Neuronal stem cell (in vitro differentiated cells): ENCODE measurements at regions not wholly inside any gene's neighbourhood (a gene's known extent, or its start where the extent isn't known, plus 50 kb on each side); places are given as distances from the start of the nearest gene placed in this dataset.
"Not testable (repeated sequence)": the region's sequence is repeated elsewhere in the genome, so short reads cannot be mapped to it uniquely, and the experiment has no call there.

ENCODE experiments used
- DNase-seq: peaks from one replicate; pipeline ENCODE4 v3.0.0-alpha.2; 2013; ENCODE audit warnings: low spot score
- H2AFZ ChIP-seq: one replicate; pipeline ENCODE4 v1.6.1; 2013; ENCODE audit warnings: mild to moderate bottlenecking, low read length, inconsistent platforms
- H2AK5ac ChIP-seq: 2 replicates; pipeline ENCODE4 v1.6.1; 2013; ENCODE audit warnings: low read depth, mild to moderate bottlenecking, inconsistent platforms, low read length, moderate library complexity, mixed read lengths
- H2BK120ac ChIP-seq: 2 replicates; pipeline ENCODE4 v1.6.1; 2013; ENCODE audit warnings: low read depth, mild to moderate bottlenecking, inconsistent platforms, low read length, moderate library complexity, mixed read lengths
- H2BK12ac ChIP-seq: one replicate; pipeline ENCODE4 v1.6.1; 2013; ENCODE audit warnings: low read length, inconsistent platforms
- H2BK15ac ChIP-seq: 2 replicates; pipeline ENCODE4 v1.6.1; 2013; ENCODE audit warnings: mild to moderate bottlenecking, low read length, inconsistent platforms, mixed read lengths
- H2BK5ac ChIP-seq: one replicate; pipeline ENCODE4 v1.6.1; 2013; ENCODE audit warnings: inconsistent platforms, mild to moderate bottlenecking, low read length, moderate library complexity
- H3K14ac ChIP-seq: one replicate; pipeline ENCODE4 v1.6.1; 2013; ENCODE audit warnings: low read length, inconsistent platforms
- H3K18ac ChIP-seq: 2 replicates; pipeline ENCODE4 v1.6.1; 2013; ENCODE audit warnings: low read length, inconsistent platforms
- H3K23ac ChIP-seq: 2 replicates; pipeline ENCODE4 v1.6.1; 2013; ENCODE audit warnings: low read depth, mild to moderate bottlenecking, mixed read lengths, low read length, inconsistent platforms; ENCODE audit not compliant: poor library complexity
- H3K27ac ChIP-seq: replicated peaks from 3 replicates; pipeline ENCODE4 v1.5.1; 2013; ENCODE audit warnings: low read length, inconsistent platforms
- H3K27me3 ChIP-seq, 3 experiments: 2 replicates each; pipeline ENCODE4 v1.6.1; 2013; ENCODE audit warnings: low read length in 3 of 3, mild to moderate bottlenecking in 2 of 3, inconsistent platforms in 1 of 3, low read depth in 1 of 3, mixed read lengths in 1 of 3, moderate library complexity in 1 of 3; ENCODE audit not compliant: control insufficient read depth in 3 of 3, insufficient read depth in 3 of 3
- H3K36me3 ChIP-seq, 2 donors: replicated peaks in 1 of 2; 2 replicates each; pipeline ENCODE4 v1.6.1; 2013; ENCODE audit warnings: low read length in 2 of 2; ENCODE audit not compliant: control insufficient read depth in 2 of 2, insufficient read depth in 2 of 2
- H3K4ac ChIP-seq: 2 replicates; pipeline ENCODE4 v1.6.1; 2013; ENCODE audit warnings: inconsistent platforms, mild to moderate bottlenecking, low read length, moderate library complexity
- H3K4me1 ChIP-seq, 2 donors: 1 replicate in 1 of 2; 2 replicates in 1 of 2; pipeline ENCODE4 v1.6.1; 2013; ENCODE audit warnings: low read length in 2 of 2, low read depth in 1 of 2; ENCODE audit not compliant: control insufficient read depth in 2 of 2, insufficient read depth in 1 of 2
- H3K4me2 ChIP-seq: one replicate; pipeline ENCODE4 v1.6.1; 2013; ENCODE audit warnings: mild to moderate bottlenecking, low read length, inconsistent platforms; ENCODE audit not compliant: insufficient read depth, poor library complexity, severe bottlenecking
- H3K4me3 ChIP-seq, 2 donors: 2 replicates each; pipeline ENCODE4 v1.5.1; 2013; ENCODE audit warnings: low read length in 2 of 2, mild to moderate bottlenecking in 2 of 2, inconsistent platforms in 1 of 2, moderate library complexity in 1 of 2
- H3K79me1 ChIP-seq: one replicate; pipeline ENCODE4 v1.6.1; 2013; ENCODE audit warnings: low read depth, mild to moderate bottlenecking, inconsistent platforms, low read length, moderate library complexity
- H3K9ac ChIP-seq: one replicate; pipeline ENCODE4 v1.6.1; 2013; ENCODE audit warnings: mild to moderate bottlenecking, low read depth, low read length, inconsistent platforms; ENCODE audit not compliant: poor library complexity
- H3K9me3 ChIP-seq, 2 donors: replicated peaks in 1 of 2; 2 replicates each; pipeline versions ENCODE3 to v1.6.1; 2013; ENCODE audit warnings: low read length in 2 of 2, mild to moderate bottlenecking in 2 of 2, inconsistent platforms in 1 of 2, low read depth in 1 of 2, mixed read lengths in 1 of 2, moderate library complexity in 1 of 2; ENCODE audit not compliant: control insufficient read depth in 2 of 2, insufficient read depth in 1 of 2
- H4K8ac ChIP-seq: one replicate; pipeline ENCODE4 v1.6.1; 2013; ENCODE audit warnings: low read depth, mild to moderate bottlenecking, inconsistent platforms, low read length, moderate library complexity
- H4K91ac ChIP-seq: one replicate; pipeline ENCODE4 v1.6.1; 2013; ENCODE audit warnings: low read length, low read depth, mild to moderate bottlenecking, inconsistent platforms; ENCODE audit not compliant: poor library complexity
- WGBS, 2 donors: extraction: QIAGEN DNeasy Blood & Tissue Kit; methylation state at CpG; one replicate each; pipeline ENCODE4 v1.1.7; 2013; ENCODE audit warnings: missing lambda C conversion rate in 2 of 2, mixed read lengths in 1 of 2; ENCODE audit not compliant: insufficient read length in 2 of 2, insufficient replicate concordance in 1 of 2; ENCODE audit errors: extremely low coverage in 2 of 2; 5-methylcytosine and 5-hydroxymethylcytosine counted together

DNA sequence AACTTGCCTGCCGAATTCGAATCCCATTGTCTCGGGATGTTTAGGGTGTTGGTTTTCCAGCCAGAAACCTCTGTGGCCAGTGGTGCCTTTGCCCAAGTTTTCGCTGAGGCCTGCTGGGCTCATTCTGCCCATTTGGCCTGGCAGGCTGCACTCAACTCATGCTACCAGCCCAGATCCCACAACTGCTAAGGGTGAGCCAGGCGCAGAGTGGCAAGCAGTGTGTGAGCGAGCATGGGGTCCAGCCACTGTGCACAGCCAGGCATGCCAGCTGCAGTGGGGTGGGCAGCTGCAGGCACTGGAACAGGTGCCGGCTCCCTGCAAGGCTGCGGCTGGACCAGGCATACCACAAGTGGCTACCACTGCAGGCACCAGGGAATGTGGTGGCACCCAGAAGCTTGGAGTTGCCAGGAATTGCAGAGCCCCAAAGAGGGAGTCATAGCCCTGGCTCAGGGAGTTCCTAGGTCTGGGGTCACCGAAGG lies 151.4 kb upstream of the P2RY1 start:
- Histone ChIP-seq H3K4me1 (peaks cover 0 to 2% of the 10 kb centered on the region in 2 donors), H4K8ac (no peak overlapping the region), H2BK12ac (no peak overlapping the region), H2BK15ac (no peak overlapping the region), H4K91ac (no peak overlapping the region), H2AK5ac (no peak overlapping the region), H3K18ac (peak overlapping the region; percentile 3), H3K79me1 (no peaks in the 10 kb centered on the region), H3K23ac (no peak overlapping the region), H3K9ac (no peak overlapping the region), H3K9me3 (peaks cover 1 to 11% of the 10 kb centered on the region in 2 donors), H3K4me2 (no peak overlapping the region), H3K4me3 (peak overlapping the region in 1 of 2 donors; percentile 45), H3K4ac (no peak overlapping the region), H3K36me3 (no peaks in the 10 kb centered on the region), H2AFZ (no peak overlapping the region), H3K27me3 (no peaks in the 10 kb centered on the region), H3K27ac (no peak overlapping the region), H2BK5ac (no peak overlapping the region), H3K14ac (no peak overlapping the region), H2BK120ac (no peak overlapping the region)
- no CpG with 5 or more reads among the region's 9 CpGs for WGBS, 2 donors
- no peak for DNase-seq

DNA sequence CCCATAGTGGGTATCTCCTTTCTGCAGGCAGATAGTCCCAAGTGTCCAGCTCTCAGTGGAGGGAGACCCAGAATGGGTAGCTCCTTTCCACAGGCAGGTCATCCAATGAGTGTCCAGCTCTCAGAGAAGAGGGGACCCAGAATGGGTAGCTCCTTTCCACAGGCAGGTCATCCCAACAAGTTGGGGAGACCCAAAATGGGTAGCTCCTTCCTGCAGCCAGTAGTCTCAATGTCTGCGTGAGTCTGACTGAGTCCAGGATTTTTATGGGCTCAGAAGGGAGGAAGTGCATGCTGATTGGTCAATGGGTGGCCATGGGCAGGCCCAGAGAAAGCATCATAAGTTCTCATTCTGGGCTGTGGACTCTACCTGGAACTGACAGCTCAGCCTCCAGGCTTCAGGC lies 150.7 kb upstream of the P2RY1 start:
- no peak overlapping the region for H3K23ac ChIP-seq
- H2BK120ac ChIP-seq, result no peak overlapping the region
- no peak overlapping the region for H3K4me3 ChIP-seq
- no peak overlapping the region for H3K27ac ChIP-seq
- no peak overlapping the region for H2AK5ac ChIP-seq
- no peaks in the 10 kb centered on the region for H3K36me3 ChIP-seq
- H3K9ac ChIP-seq, result no peak overlapping the region
- no peak overlapping the region for H4K8ac ChIP-seq
- H2AFZ ChIP-seq, result no peak overlapping the region
- H3K27me3 ChIP-seq, result no peaks in the 10 kb centered on the region
- H2BK15ac ChIP-seq, result no peak overlapping the region
- peaks cover 0 to 4% of the 10 kb centered on the region in 2 donors for H3K4me1 ChIP-seq
- no peak overlapping the region for H3K4me2 ChIP-seq
- H3K4ac ChIP-seq, result no peak overlapping the region
- H4K91ac ChIP-seq, result no peak overlapping the region
- no peak for DNase-seq
- H3K79me1 ChIP-seq, result no peaks in the 10 kb centered on the region
- no peak overlapping the region for H3K14ac ChIP-seq
- no CpG with 5 or more reads among the region's 1 CpG for WGBS, 2 donors
- H2BK12ac ChIP-seq, result no peak overlapping the region
- no peak overlapping the region for H3K18ac ChIP-seq
- no peak overlapping the region for H2BK5ac ChIP-seq
- H3K9me3 ChIP-seq, result peaks cover 1 to 11% of the 10 kb centered on the region in 2 donors

GRCh38 chr3:152688313-152688712 lies 146.6 kb upstream of the P2RY1 start:
- no peak overlapping the region for H3K4ac ChIP-seq
- H3K27ac ChIP-seq, result no peak overlapping the region
- H3K36me3 ChIP-seq, result no peaks in the 10 kb centered on the region
- no peak overlapping the region for H2BK120ac ChIP-seq
- no peak for DNase-seq
- H2AK5ac ChIP-seq, result no peak overlapping the region
- no peak overlapping the region for H2BK5ac ChIP-seq
- WGBS, 2 donors, result no CpG with 5 or more reads among the region's 5 CpGs
- H3K18ac ChIP-seq, result peak overlapping the region; percentile 28
- H3K4me1 ChIP-seq, result peaks cover 0 to 4% of the 10 kb centered on the region in 2 donors
- H3K23ac ChIP-seq, result no peak overlapping the region
- no peaks in the 10 kb centered on the region for H3K79me1 ChIP-seq
- H4K8ac ChIP-seq, result no peak overlapping the region
- H3K4me2 ChIP-seq, result no peak overlapping the region
- H2AFZ ChIP-seq, result no peak overlapping the region
- no peak overlapping the region for H2BK12ac ChIP-seq
- no peak overlapping the region for H2BK15ac ChIP-seq
- peaks cover 1 to 11% of the 10 kb centered on the region in 2 donors for H3K9me3 ChIP-seq
- H3K4me3 ChIP-seq, result no peak overlapping the region
- H4K91ac ChIP-seq, result no peak overlapping the region
- no peak overlapping the region for H3K9ac ChIP-seq
- no peak overlapping the region for H3K14ac ChIP-seq
- no peaks in the 10 kb centered on the region for H3K27me3 ChIP-seq

- H3K4me2 ChIP-seq, H3K4ac ChIP-seq, H3K36me3 ChIP-seq, H3K4me1 ChIP-seq, H2BK5ac ChIP-seq, H3K79me1 ChIP-seq, H3K9ac ChIP-seq, H3K23ac ChIP-seq, H2BK15ac ChIP-seq, H3K4me3 ChIP-seq, DNase-seq, H3K9me3 ChIP-seq, H4K8ac ChIP-seq, H3K18ac ChIP-seq, H2AFZ ChIP-seq, H2BK120ac ChIP-seq, H4K91ac ChIP-seq, H2AK5ac ChIP-seq, H3K27me3 ChIP-seq, H3K14ac ChIP-seq, H3K27ac ChIP-seq, H2BK12ac ChIP-seq: not testable (repeated sequence)
- WGBS, 2 donors, result no CpG with 5 or more reads among the region's 2 CpGs
These were observed 142.6 kb upstream of the P2RY1 start for GRCh38 chr3:152692326-152692725.
